ENCODE measurements at regions not wholly inside any gene's neighbourhood (a gene's known extent, or its start where the extent isn't known, plus 50 kb on each side); places are given as distances from the start of the nearest gene placed in this dataset.

DNA sequence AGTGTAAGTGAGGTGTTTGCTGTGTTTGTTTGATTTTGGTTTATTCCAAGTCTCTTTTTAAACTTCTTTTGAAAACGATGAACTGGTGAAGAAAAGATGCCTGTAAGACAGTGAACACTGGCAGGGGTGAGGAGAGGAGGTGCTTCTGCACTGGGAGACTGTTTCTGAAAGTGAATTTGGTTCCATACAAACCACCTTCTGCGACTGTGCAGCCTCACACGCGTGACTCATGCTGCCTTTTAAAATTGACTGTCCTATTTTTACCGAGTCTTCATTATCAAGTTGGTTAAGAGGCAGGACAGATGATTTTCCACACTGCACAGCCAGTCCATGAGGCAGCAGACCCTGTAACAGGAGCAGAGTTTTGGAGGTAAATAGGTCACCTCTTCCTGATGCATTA, 340.6 kb downstream of the MTRR start:
- TF ChIP-seq CTCF (IDR thresholded peaks at IDR 0.05; ENCODE audit: poor library complexity, severe bottlenecking) (no peak), REST (IDR thresholded peaks at IDR 0.05; ENCODE audit: borderline replicate concordance) (no peak)

Data from neural cell (in vitro differentiated cells).